ENCODE measurements at regions not wholly inside any gene's neighbourhood (a gene's known extent, or its start where the extent isn't known, plus 50 kb on each side); places are given as distances from the start of the nearest gene placed in this dataset.

- H3K36me3 ChIP-seq, result no peaks in the 10 kb centered on the region
- no peak overlapping the region for H3K4me3 ChIP-seq
- H3K27me3 ChIP-seq, result no peaks in the 10 kb centered on the region
- no peaks in the 10 kb centered on the region for H3K9me3 ChIP-seq
- H3K27ac ChIP-seq, result no peak overlapping the region
- TF ChIP-seq CTCF (IDR thresholded peaks at IDR 0.05), result no peak
- DNase-seq (ENCODE audit: low spot score in 2 of 2), result no peak
- H3K4me1 ChIP-seq, result no peaks in the 10 kb centered on the region
- intact Hi-C loops (cut with DNase I), result no loop called here
Observed at GRCh38 chr12:84091651-84092050, 820.9 kb downstream of the SLC6A15 start.

DNA sequence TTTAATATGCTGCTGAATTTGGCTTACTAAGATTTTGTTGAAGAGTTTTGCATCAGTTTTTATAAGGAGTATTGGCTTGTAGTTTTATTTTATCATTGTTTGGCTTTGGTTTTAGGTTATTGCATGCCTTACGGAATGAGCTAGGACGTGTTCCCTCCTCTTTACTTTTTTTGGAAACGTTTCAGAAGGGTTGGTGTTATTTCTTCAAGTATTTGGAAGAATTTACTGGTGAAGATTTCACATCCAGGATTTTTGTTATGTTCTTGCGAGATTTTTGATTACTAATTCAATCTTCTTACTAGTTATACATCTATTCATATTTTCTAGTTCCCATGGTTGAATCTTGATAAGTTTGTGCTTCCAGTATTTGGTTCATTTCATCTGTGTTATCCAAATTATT lies 823.2 kb downstream of the SLC6A15 start:
- Histone ChIP-seq H3K4me3 (no peak overlapping the region), H3K9me3 (no peaks in the 10 kb centered on the region), H3K27me3 (no peaks in the 10 kb centered on the region), H3K27ac (no peak overlapping the region), H3K36me3 (no peaks in the 10 kb centered on the region), H3K4me1 (no peaks in the 10 kb centered on the region)
- intact Hi-C loops (cut with DNase I), result no loop called here
- DNase-seq (ENCODE audit: low spot score in 2 of 2), result no peak
- no peak for TF ChIP-seq CTCF (IDR thresholded peaks at IDR 0.05)

GRCh38 chr12:84085046-84085445 lies 827.6 kb downstream of the SLC6A15 start:
- intact Hi-C loops (cut with DNase I), result no loop called here
- no peaks in the 10 kb centered on the region for H3K9me3 ChIP-seq
- H3K4me1 ChIP-seq, result no peaks in the 10 kb centered on the region
- H3K36me3 ChIP-seq, result no peaks in the 10 kb centered on the region
- no peak for DNase-seq (ENCODE audit: low spot score in 2 of 2)
- H3K27me3 ChIP-seq, result no peaks in the 10 kb centered on the region
- TF ChIP-seq CTCF (IDR thresholded peaks at IDR 0.05), result no peak
- no peak overlapping the region for H3K4me3 ChIP-seq
- no peak overlapping the region for H3K27ac ChIP-seq

- Histone ChIP-seq H3K4me3 (no peak overlapping the region), H3K9me3 (no peaks in the 10 kb centered on the region), H3K36me3 (no peaks in the 10 kb centered on the region), H3K27ac (no peak overlapping the region), H3K4me1 (no peaks in the 10 kb centered on the region), H3K27me3 (no peaks in the 10 kb centered on the region)
- TF ChIP-seq CTCF (IDR thresholded peaks at IDR 0.05), result no peak
- no peak for DNase-seq (ENCODE audit: low spot score in 2 of 2)
- intact Hi-C loops (cut with DNase I), result no loop called here
Observed at GRCh38 chr12:84079626-84080025, 833.0 kb downstream of the SLC6A15 start.

GRCh38 chr12:84077679-84078078 lies 834.9 kb downstream of the SLC6A15 start:
- no peak for DNase-seq (ENCODE audit: low spot score in 2 of 2)
- intact Hi-C loops (cut with DNase I), result no loop called here

More at GRCh38 chr12:84077679-84078078, 834.9 kb downstream of the SLC6A15 start:
- no peaks in the 10 kb centered on the region for H3K27me3 ChIP-seq
- H3K4me3 ChIP-seq, result no peak overlapping the region
- H3K9me3 ChIP-seq, result no peaks in the 10 kb centered on the region
- TF ChIP-seq CTCF (IDR thresholded peaks at IDR 0.05), result no peak
- H3K36me3 ChIP-seq, result no peaks in the 10 kb centered on the region
- H3K4me1 ChIP-seq, result no peaks in the 10 kb centered on the region
- no peak overlapping the region for H3K27ac ChIP-seq

All from ascending aorta (tissue), 2 donors.